GM12878 (cell line): ENCODE measurements at regions not wholly inside any gene's neighbourhood (a gene's known extent, or its start where the extent isn't known, plus 50 kb on each side); places are given as distances from the start of the nearest gene placed in this dataset.

Experiments used
- ATAC-seq: fragments of 200-7000 bp; cut with Tn5 transposase; 3 replicates; pipeline ENCODE4 v1.9.1; 2020; ENCODE audit warnings: mild to moderate bottlenecking, moderate library complexity
- BruUV-seq: library from RNA; stranded (reverse); fragments of 400-500 nt; replicated peaks from 2 replicates; lab custom pipeline; 2021; lab: Mats Ljungman, UMichigan
- CTCF ChIA-PET: fragments of 300-600 bp; sonication (Branson Sonifier 250); formaldehyde crosslinking; extraction: SDS; loops from one replicate; lab custom pipeline; 2021; ENCODE audit warnings: inconsistent platforms; lab: Yijun Ruan, JAX
- POLR2A ChIA-PET: fragments of 350-600 bp; formaldehyde crosslinking; extraction: SDS; loops from one replicate; lab custom pipeline; 2021; ENCODE audit warnings: inconsistent platforms; lab: Charles Lee
- RAD21 ChIA-PET: fragments of 300-600 bp; sonication (Branson Sonifier 250); formaldehyde crosslinking; loops from one replicate; lab custom pipeline; 2023; ENCODE audit warnings: antibody characterized with exemption; ENCODE audit not compliant: unreplicated experiment; lab: Charles Lee
- SMC1A ChIA-PET: fragments of 300-600 bp; sonication (Branson Sonifier 250); formaldehyde crosslinking; loops from one replicate; lab custom pipeline; 2023; ENCODE audit not compliant: unreplicated experiment, uncharacterized antibody; lab: Charles Lee
- DNase-seq: peaks from one replicate; pipeline ENCODE4 v3.0.0-alpha.2; 2011; ENCODE audit warnings: low read depth, low spot score
- FAIRE-seq: peaks from 3 replicates; lab custom pipeline; 2011; peaks lifted over from hg19 to GRCh38; lab: Jason Lieb, UNC
- H2AFZ ChIP-seq: 2 replicates; pipeline ENCODE4 v1.6.0; 2011; ENCODE audit warnings: low read depth, low read length, control low read depth; ENCODE audit not compliant: control insufficient read depth
- H3K27ac ChIP-seq: 2 replicates; pipeline ENCODE4 v1.5.1; 2011; ENCODE audit warnings: control low read depth; ENCODE audit not compliant: control insufficient read depth, insufficient read depth
- H3K27me3 ChIP-seq, 2 experiments: replicated peaks in 1 of 2; 2 replicates each; pipeline versions ENCODE4 v1.6.0 to v1.6.1; 2011; ENCODE audit warnings: low read length in 1 of 2; ENCODE audit not compliant: control insufficient read depth in 2 of 2, insufficient read depth in 2 of 2
- H3K36me3 ChIP-seq, 2 experiments: 2 replicates each; pipeline ENCODE4 v1.5.1; 2011; ENCODE audit warnings: low read length in 1 of 2; ENCODE audit not compliant: control insufficient read depth in 2 of 2, insufficient read depth in 2 of 2
- H3K4me1 ChIP-seq: 2 replicates; pipeline ENCODE4 v1.6.1; 2011; ENCODE audit warnings: mild to moderate bottlenecking, low read length, moderate library complexity, mixed read lengths; ENCODE audit not compliant: control insufficient read depth, insufficient read depth
- H3K4me2 ChIP-seq: 2 replicates; pipeline ENCODE4 v1.6.0; 2011; ENCODE audit warnings: control low read depth; ENCODE audit not compliant: control insufficient read depth, insufficient read depth
- H3K4me3 ChIP-seq: fragments of 200-600 bp; sonication (generic); 2 replicates; pipeline ENCODE4 v1.5.1; 2016
- H3K79me2 ChIP-seq: 2 replicates; pipeline ENCODE4 v1.6.0; 2011; ENCODE audit warnings: low read length; ENCODE audit not compliant: control insufficient read depth, insufficient read depth
- H3K9ac ChIP-seq: 2 replicates; pipeline ENCODE4 v1.8.0; 2011; ENCODE audit warnings: low read length, control low read depth, mixed read lengths; ENCODE audit not compliant: control insufficient read depth, insufficient read depth
- H3K9me3 ChIP-seq: replicated peaks from 3 replicates; pipeline ENCODE4 v1.5.1; 2011; ENCODE audit warnings: mild to moderate bottlenecking, low read length; ENCODE audit not compliant: control insufficient read depth, insufficient read depth
- H4K20me1 ChIP-seq: 2 replicates; pipeline ENCODE4 v1.6.0; 2011; ENCODE audit not compliant: control insufficient read depth, insufficient read depth
- BCL11A ChIP-seq: IDR thresholded peaks from 2 replicates; pipeline ENCODE4 v1.6.1; 2011; ENCODE audit warnings: low read depth, low read length
- BMI1 ChIP-seq: fragments of 450-650 bp; IDR thresholded peaks from 2 replicates; pipeline ENCODE4 v1.6.1; 2016; ENCODE audit warnings: mild to moderate bottlenecking, moderate library complexity, borderline replicate concordance
- CHD4 ChIP-seq: fragments of 200-600 bp; sonication (generic); IDR thresholded peaks from 2 replicates; pipeline ENCODE4 v1.6.1; 2016; ENCODE audit warnings: mild to moderate bottlenecking
- CREB1 ChIP-seq: IDR thresholded peaks from 2 replicates; pipeline ENCODE4 v1.6.1; 2012; ENCODE audit warnings: low read depth, mild to moderate bottlenecking, inconsistent platforms
- CREM ChIP-seq: IDR thresholded peaks from 2 replicates; pipeline ENCODE4 v1.6.1; 2014; ENCODE audit warnings: antibody characterized with exemption, low read depth
- EGR1 ChIP-seq, 2 experiments: IDR thresholded peaks; 1 replicate in 1 of 2; 2 replicates in 1 of 2; pipeline ENCODE4 v1.6.1; 2011 to 2012; ENCODE audit warnings: low read depth in 2 of 2, low read length in 2 of 2, borderline replicate concordance in 1 of 2, mild to moderate bottlenecking in 1 of 2, moderate library complexity in 1 of 2
- HCFC1 ChIP-seq: fragments of 150-350 bp; IDR thresholded peaks from 2 replicates; pipeline ENCODE4 v1.6.1; 2014; ENCODE audit warnings: low read length
- IKZF1 ChIP-seq: fragments of 450-650 bp; conservative IDR thresholded peaks from 2 replicates; pipeline ENCODE4 v1.6.1; 2017; ENCODE audit warnings: antibody characterized with exemption, mild to moderate bottlenecking
- MYB ChIP-seq: fragments of 150-350 bp; IDR thresholded peaks from 2 replicates; pipeline ENCODE4 v1.6.1; 2014; ENCODE audit warnings: mild to moderate bottlenecking, low read depth, low read length, borderline replicate concordance
- NBN ChIP-seq: fragments of 450-650 bp; IDR thresholded peaks from 2 replicates; pipeline ENCODE4 v1.6.1; 2016
- NFXL1 ChIP-seq: fragments of 450-650 bp; IDR thresholded peaks from 2 replicates; pipeline ENCODE4 v1.6.1; 2017; ENCODE audit warnings: antibody characterized with exemption, mild to moderate bottlenecking, borderline replicate concordance
- SREBF1 ChIP-seq: IDR thresholded peaks from 2 replicates; pipeline ENCODE4 v1.6.1; 2012; ENCODE audit warnings: mild to moderate bottlenecking, low read length
- SREBF2 ChIP-seq: IDR thresholded peaks from 2 replicates; pipeline ENCODE4 v1.6.1; 2012; ENCODE audit warnings: mild to moderate bottlenecking, low read length
- TBL1XR1 ChIP-seq: IDR thresholded peaks from 2 replicates; pipeline ENCODE4 v1.6.1; 2012; ENCODE audit warnings: low read depth, low read length, improper control_type of control experiment
- YY1 ChIP-seq: IDR thresholded peaks from 2 replicates; pipeline ENCODE4 v1.6.1; 2011; ENCODE audit warnings: low read depth, mild to moderate bottlenecking, low read length
- ZNF384 ChIP-seq: IDR thresholded peaks from 2 replicates; pipeline ENCODE4 v1.6.1; 2012; ENCODE audit warnings: low read depth, mild to moderate bottlenecking, low read length, improper control_type of control experiment, borderline replicate concordance
- ZSCAN29 ChIP-seq: fragments of 450-650 bp; IDR thresholded peaks from 2 replicates; pipeline ENCODE4 v1.6.1; 2017; ENCODE audit warnings: mild to moderate bottlenecking, moderate library complexity
- WGBS: methylation state at CpG from one replicate; pipeline ENCODE4 v1.1.6; 2016; ENCODE audit warnings: low lambda C conversion rate; ENCODE audit not compliant: insufficient replicate concordance, insufficient coverage; ENCODE audit errors: missing lambda C conversion rate; 5-methylcytosine and 5-hydroxymethylcytosine counted together
- in situ Hi-C: fragments of 300-500 bp; cut with MboI; formaldehyde crosslinking; loops from 9 replicates; pipeline ENCODE4 v1.14.3; 2018; ENCODE audit warnings: mixed read lengths
- intact Hi-C: fragments of 100-400 bp; cut with micrococcal nuclease; formaldehyde crosslinking; loops from one replicate; pipeline ENCODE4 v1.14.2; 2022; ENCODE audit not compliant: unreplicated experiment

- no peak for TF ChIP-seq TBL1XR1
- no peak for TF ChIP-seq SREBF2
- no peak for TF ChIP-seq YY1
- no peak for TF ChIP-seq NFXL1
- no peak for TF ChIP-seq ZNF384
- TF ChIP-seq CREB1: no peak
- no peak for TF ChIP-seq BCL11A
- TF ChIP-seq MYB: no peak
- no peak for TF ChIP-seq BMI1
- no peak for TF ChIP-seq IKZF1
- no peak for TF ChIP-seq ZSCAN29
- no peak for TF ChIP-seq NBN
- TF ChIP-seq SREBF1: no peak
- TF ChIP-seq EGR1 (IDR thresholded peaks at IDR 0.05; ENCODE audit: borderline replicate concordance in 1 of 2, low read depth in 2 of 2, low read length in 2 of 2): no peak
- no peak for TF ChIP-seq HCFC1
- no peak for TF ChIP-seq CHD4
- TF ChIP-seq CREM: no peak
- in situ Hi-C loops: no loop called here
- ATAC-seq: no peak
These were observed 136.6 kb upstream of the DMAC1 start for GRCh38 chr9:7936163-7936562.

More at GRCh38 chr9:7936163-7936562, 136.6 kb upstream of the DMAC1 start:
- BruUV-seq: no TSS peak
- ChIA-PET POLR2A (no interaction called here), CTCF (no interaction called here), SMC1A (interaction anchor here (1.7 kb wide), 1 partner anchor 12 kb away, joined by 4 read pairs; no protein-coding TSS in a partner anchor), RAD21 (no interaction called here)
- no peaks in the 10 kb centered on the region for H4K20me1 ChIP-seq
- no peak overlapping the region for H3K9ac ChIP-seq
- intact Hi-C loops: no loop called here
- H3K27me3 ChIP-seq: no peaks in the 10 kb centered on the region
- H3K27ac ChIP-seq: no peak overlapping the region
- no peak overlapping the region for H2AFZ ChIP-seq
- no peaks in the 10 kb centered on the region for H3K79me2 ChIP-seq
- no peak for DNase-seq
- no peak overlapping the region for H3K4me3 ChIP-seq
- H3K4me2 ChIP-seq: no peak overlapping the region
- H3K4me1 ChIP-seq: no peaks in the 10 kb centered on the region
- no peaks in the 10 kb centered on the region for H3K36me3 ChIP-seq
- FAIRE-seq: no peak
- WGBS: 32% methylated on average over 4 of the region's 4 CpGs
- H3K9me3 ChIP-seq: no peaks in the 10 kb centered on the region
